ENCODE measurements at regions not wholly inside any gene's neighbourhood (a gene's known extent, or its start where the extent isn't known, plus 50 kb on each side); places are given as distances from the start of the nearest gene placed in this dataset.

DNA sequence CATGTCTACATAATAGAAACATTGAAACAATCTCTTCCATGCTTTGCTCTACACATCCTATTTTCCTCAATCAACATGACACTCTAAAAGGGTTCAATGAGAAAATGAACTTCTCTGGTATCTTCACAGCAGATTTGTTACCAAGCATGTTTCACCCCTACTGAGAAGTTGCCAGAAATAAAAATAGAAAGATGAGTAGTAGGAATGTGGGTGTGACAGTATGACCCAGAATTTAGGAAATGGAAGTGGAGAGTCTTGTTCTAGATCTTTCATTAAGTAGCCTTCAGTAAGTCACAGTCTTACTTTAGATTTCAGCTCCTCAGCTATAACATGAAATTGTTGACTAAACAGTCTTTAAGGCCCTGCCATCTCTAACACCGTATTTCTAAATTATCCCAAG lies 581.8 kb downstream of the EFNA5 start:
- TF ChIP-seq ZNF211 (tag by site-specific recombination; IDR thresholded peaks at IDR 0.05; ENCODE audit: low read depth) (no peak), ZNF670 (tag by site-specific recombination; IDR thresholded peaks at IDR 0.05; ENCODE audit: low read depth) (no peak), ZNF830 (tag by site-specific recombination; IDR thresholded peaks at IDR 0.05; ENCODE audit: low read depth) (no peak), ZNF561 (tag by site-specific recombination; IDR thresholded peaks at IDR 0.05; ENCODE audit: borderline replicate concordance) (no peak), ZNF473 (tag by site-specific recombination; IDR thresholded peaks at IDR 0.05) (no peak), HOXC10 (CRISPR knock-in tag; IDR thresholded peaks at IDR 0.05) (no peak), ZNF449 (tag by site-specific recombination; IDR thresholded peaks at IDR 0.05) (no peak), REPIN1 (tag by site-specific recombination; IDR thresholded peaks at IDR 0.05; ENCODE audit: low read depth) (no peak), ZNF155 (tag by site-specific recombination; IDR thresholded peaks at IDR 0.05) (no peak), ZNF184 (tag by site-specific recombination; IDR thresholded peaks at IDR 0.05) (no peak), ZNF404 (tag by site-specific recombination; IDR thresholded peaks at IDR 0.05) (no peak), MZF1 (tag by site-specific recombination; IDR thresholded peaks at IDR 0.05; ENCODE audit: borderline replicate concordance) (no peak), KLF9 (tag by site-specific recombination; IDR thresholded peaks at IDR 0.05; ENCODE audit: low read depth) (no peak), ZNF146 (tag by site-specific recombination; IDR thresholded peaks at IDR 0.05) (no peak), ZNF747 (tag by site-specific recombination; IDR thresholded peaks at IDR 0.05) (no peak), PRDM6 (tag by site-specific recombination; IDR thresholded peaks at IDR 0.05) (no peak)
- TF ChIP-seq, protein P1, sequence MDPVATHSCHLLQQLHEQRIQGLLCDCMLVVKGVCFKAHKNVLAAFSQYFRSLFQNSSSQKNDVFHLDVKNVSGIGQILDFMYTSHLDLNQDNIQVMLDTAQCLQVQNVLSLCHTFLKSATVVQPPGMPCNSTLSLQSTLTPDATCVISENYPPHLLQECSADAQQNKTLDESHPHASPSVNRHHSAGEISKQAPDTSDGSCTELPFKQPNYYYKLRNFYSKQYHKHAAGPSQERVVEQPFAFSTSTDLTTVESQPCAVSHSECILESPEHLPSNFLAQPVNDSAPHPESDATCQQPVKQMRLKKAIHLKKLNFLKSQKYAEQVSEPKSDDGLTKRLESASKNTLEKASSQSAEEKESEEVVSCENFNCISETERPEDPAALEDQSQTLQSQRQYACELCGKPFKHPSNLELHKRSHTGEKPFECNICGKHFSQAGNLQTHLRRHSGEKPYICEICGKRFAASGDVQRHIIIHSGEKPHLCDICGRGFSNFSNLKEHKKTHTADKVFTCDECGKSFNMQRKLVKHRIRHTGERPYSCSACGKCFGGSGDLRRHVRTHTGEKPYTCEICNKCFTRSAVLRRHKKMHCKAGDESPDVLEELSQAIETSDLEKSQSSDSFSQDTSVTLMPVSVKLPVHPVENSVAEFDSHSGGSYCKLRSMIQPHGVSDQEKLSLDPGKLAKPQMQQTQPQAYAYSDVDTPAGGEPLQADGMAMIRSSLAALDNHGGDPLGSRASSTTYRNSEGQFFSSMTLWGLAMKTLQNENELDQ (tag by site-specific recombination; IDR thresholded peaks at IDR 0.05; ENCODE audit: low read depth): no peak
- TF ChIP-seq, protein P2, sequence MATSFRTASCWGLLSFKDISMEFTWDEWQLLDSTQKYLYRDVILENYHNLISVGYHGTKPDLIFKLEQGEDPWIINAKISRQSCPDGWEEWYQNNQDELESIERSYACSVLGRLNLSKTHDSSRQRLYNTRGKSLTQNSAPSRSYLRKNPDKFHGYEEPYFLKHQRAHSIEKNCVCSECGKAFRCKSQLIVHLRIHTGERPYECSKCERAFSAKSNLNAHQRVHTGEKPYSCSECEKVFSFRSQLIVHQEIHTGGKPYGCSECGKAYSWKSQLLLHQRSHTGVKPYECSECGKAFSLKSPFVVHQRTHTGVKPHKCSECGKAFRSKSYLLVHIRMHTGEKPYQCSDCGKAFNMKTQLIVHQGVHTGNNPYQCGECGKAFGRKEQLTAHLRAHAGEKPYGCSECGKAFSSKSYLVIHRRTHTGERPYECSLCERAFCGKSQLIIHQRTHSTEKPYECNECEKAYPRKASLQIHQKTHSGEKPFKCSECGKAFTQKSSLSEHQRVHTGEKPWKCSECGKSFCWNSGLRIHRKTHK (tag by site-specific recombination; IDR thresholded peaks at IDR 0.05): no peak
- TF ChIP-seq, protein P3, sequence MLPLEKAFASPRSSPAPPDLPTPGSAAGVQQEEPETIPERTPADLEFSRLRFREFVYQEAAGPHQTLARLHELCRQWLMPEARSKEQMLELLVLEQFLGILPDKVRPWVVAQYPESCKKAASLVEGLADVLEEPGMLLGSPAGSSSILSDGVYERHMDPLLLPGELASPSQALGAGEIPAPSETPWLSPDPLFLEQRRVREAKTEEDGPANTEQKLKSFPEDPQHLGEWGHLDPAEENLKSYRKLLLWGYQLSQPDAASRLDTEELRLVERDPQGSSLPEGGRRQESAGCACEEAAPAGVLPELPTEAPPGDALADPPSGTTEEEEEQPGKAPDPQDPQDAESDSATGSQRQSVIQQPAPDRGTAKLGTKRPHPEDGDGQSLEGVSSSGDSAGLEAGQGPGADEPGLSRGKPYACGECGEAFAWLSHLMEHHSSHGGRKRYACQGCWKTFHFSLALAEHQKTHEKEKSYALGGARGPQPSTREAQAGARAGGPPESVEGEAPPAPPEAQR (tag by site-specific recombination; IDR thresholded peaks at IDR 0.05): no peak
- CTCF ChIA-PET: interaction anchor here (1.1 kb wide), 1 partner anchor 9 kb away, joined by 3 read pairs; no protein-coding TSS in a partner anchor
- H3K9me3 ChIP-seq (ENCODE audit: control insufficient read depth, insufficient read depth, low read depth, low read length): no peaks in the 10 kb centered on the region
- H3K4me3 ChIP-seq (ENCODE audit: low read depth, low read length): no peak overlapping the region
- no peaks in the 10 kb centered on the region for H3K36me3 ChIP-seq (ENCODE audit: control insufficient read depth in 2 of 2, insufficient read depth in 1 of 2, low read length in 2 of 2)
- H3K27ac ChIP-seq (ENCODE audit: extremely low read depth, low read depth, low read length): no peak overlapping the region
- POLR2A ChIA-PET: no interaction called here
- H3K4me1 ChIP-seq (ENCODE audit: control insufficient read depth, insufficient read depth, low read length): no peaks in the 10 kb centered on the region

Measured in HEK293 (cell line).